Ovary (tissue), 7 donors: ENCODE measurements at regions not wholly inside any gene's neighbourhood (a gene's known extent, or its start where the extent isn't known, plus 50 kb on each side); places are given as distances from the start of the nearest gene placed in this dataset.

Experiments used
- DNase-seq, 5 donors: peaks; one replicate each; pipeline ENCODE4 v3.0.0-alpha.2; 2019 to 2020
- H3K27ac ChIP-seq, 2 donors: fragments of 200-600 bp; one replicate each; pipeline versions ENCODE4 v1.5.1 to v1.8.0; 2019 to 2022
- H3K27me3 ChIP-seq: fragments of 200-600 bp; one replicate; pipeline ENCODE4 v1.8.0; 2022
- H3K36me3 ChIP-seq: fragments of 200-600 bp; sonication (generic); one replicate; pipeline ENCODE4 v1.5.1; 2019
- H3K4me1 ChIP-seq: one replicate; pipeline ENCODE4 v1.8.1; 2013; ENCODE audit warnings: mild to moderate bottlenecking, moderate library complexity; ENCODE audit not compliant: insufficient read depth
- H3K4me3 ChIP-seq: fragments of 200-600 bp; sonication (generic); one replicate; pipeline ENCODE4 v1.5.1; 2017
- H3K9me3 ChIP-seq, 2 donors: fragments of 200-600 bp in 1 of 2; sonication (generic) in 1 of 2; one replicate each; pipeline versions ENCODE4 v1.5.1 to v1.8.1; 2013 to 2019; ENCODE audit warnings: mild to moderate bottlenecking in 1 of 2, moderate library complexity in 1 of 2
- CTCF ChIP-seq, 3 donors: fragments of 450-650 bp in 2 of 3; fragments of 200-600 bp in 1 of 3; IDR thresholded peaks; one replicate each; pipeline versions ENCODE4 v1.5.1 to v1.8.0; 2016 to 2022; ENCODE audit warnings: antibody characterized with exemption in 3 of 3, mild to moderate bottlenecking in 1 of 3
- EP300 ChIP-seq: sonication (generic); formaldehyde crosslinking; IDR thresholded peaks from one replicate; pipeline ENCODE4 v1.6.1; 2017; ENCODE audit warnings: antibody characterized with exemption
- POLR2A ChIP-seq: fragments of 450-650 bp; IDR thresholded peaks from one replicate; pipeline ENCODE4 v1.6.1; 2017; ENCODE audit warnings: antibody characterized with exemption, mild to moderate bottlenecking, moderate library complexity
- WGBS, 3 donors: extraction: QIAGEN DNeasy Blood & Tissue Kit in 1 of 3; methylation state at CpG; one replicate each; pipeline versions ENCODE4 v1.1.5 to v1.1.7; 2013 to 2017; 5-methylcytosine and 5-hydroxymethylcytosine counted together
- intact Hi-C, 4 donors: fragments of 100-400 bp; cut with DNase I; formaldehyde crosslinking; loops; one replicate each; pipeline versions ENCODE4 v1.11.0 to v1.15.1; 2022 to 2023
- donor health status: DM: no; HTN: no; CAD: no; lungs with moderate emphysema.
- donor health status: DM: no; HTN: no; CAD: no.
- donor health status: Bipolar disorder and iron deficiency.
- donor health status: DM: no; HTN: no; CAD: no.
- donor health status: DM: yes; HTN: yes; CAD: no.

- intact Hi-C loops, result no loop called here
- H3K36me3 ChIP-seq, result no peaks in the 10 kb centered on the region
- no peaks in the 10 kb centered on the region for H3K4me1 ChIP-seq
- no peaks in the 10 kb centered on the region for H3K9me3 ChIP-seq
- no peaks in the 10 kb centered on the region for H3K27me3 ChIP-seq
- H3K4me3 ChIP-seq, result no peak overlapping the region
- DNase-seq, result no peak
- TF ChIP-seq CTCF (IDR thresholded peaks at IDR 0.05), result no peak
- TF ChIP-seq EP300, result no peak
- WGBS, 3 donors, result 67 to 75% (median 72%) methylated on average over 5 of the region's 5 CpGs
- H3K27ac ChIP-seq, result no peak overlapping the region
Measured at GRCh38 chr4:54986095-54986846, 139.1 kb downstream of the KDR start.

- WGBS, 3 donors, result 67 to 78% (median 70%) methylated on average over 4 of the region's 4 CpGs
- DNase-seq, result no peak
- Histone ChIP-seq H3K27ac (no peak overlapping the region), H3K36me3 (no peaks in the 10 kb centered on the region), H3K27me3 (no peaks in the 10 kb centered on the region), H3K4me1 (no peaks in the 10 kb centered on the region), H3K4me3 (no peak overlapping the region), H3K9me3 (no peaks in the 10 kb centered on the region)
- intact Hi-C loops, result loop anchor here in 2 of 4 donors (10.0 kb wide), 2 partner anchors 578 to 588 kb away; no protein-coding TSS in a partner anchor
- TF ChIP-seq EP300 (no peak), POLR2A (no peak), CTCF (IDR thresholded peaks at IDR 0.05) (no peak)
Measured at GRCh38 chr4:54976682-54977081, 148.7 kb downstream of the KDR start.

GRCh38 chr4:54976031-54976430 lies 149.4 kb downstream of the KDR start:
- intact Hi-C loops, result loop anchor here in 2 of 4 donors (10.0 kb wide), 2 partner anchors 579 to 589 kb away; no protein-coding TSS in a partner anchor

GRCh38 chr4:54973784-54974183 lies 151.6 kb downstream of the KDR start:
- no peak overlapping the region for H3K27ac ChIP-seq
- DNase-seq, result no peak
- no peak overlapping the region for H3K4me3 ChIP-seq
- 77 to 84% (median 79%) methylated on average over 1 of the region's 1 CpG for WGBS, 3 donors
- no peaks in the 10 kb centered on the region for H3K36me3 ChIP-seq
- intact Hi-C loops, result loop anchor here in 2 of 4 donors (10.0 kb wide), 2 partner anchors 581 to 591 kb away; no protein-coding TSS in a partner anchor
- no peaks in the 10 kb centered on the region for H3K4me1 ChIP-seq
- H3K9me3 ChIP-seq, result no peaks in the 10 kb centered on the region
- H3K27me3 ChIP-seq, result no peaks in the 10 kb centered on the region
- no peak for TF ChIP-seq POLR2A

More at GRCh38 chr4:54976031-54976430, 149.4 kb downstream of the KDR start:
- Histone ChIP-seq H3K4me1 (no peaks in the 10 kb centered on the region), H3K27ac (no peak overlapping the region), H3K27me3 (no peaks in the 10 kb centered on the region), H3K9me3 (no peaks in the 10 kb centered on the region), H3K36me3 (no peaks in the 10 kb centered on the region), H3K4me3 (no peak overlapping the region)
- WGBS, 3 donors, result 80 to 92% (median 84%) methylated on average over 3 of the region's 3 CpGs
- DNase-seq, result no peak
- TF ChIP-seq CTCF (IDR thresholded peaks at IDR 0.05), result no peak
- TF ChIP-seq EP300, result no peak
- TF ChIP-seq POLR2A, result no peak

- Histone ChIP-seq H3K9me3 (no peaks in the 10 kb centered on the region), H3K36me3 (no peaks in the 10 kb centered on the region), H3K4me1 (no peaks in the 10 kb centered on the region), H3K27me3 (no peaks in the 10 kb centered on the region), H3K4me3 (no peak overlapping the region), H3K27ac (no peak overlapping the region)
- no peak for DNase-seq
- intact Hi-C loops, result loop anchor here in 2 of 4 donors (10.0 kb wide), 2 partner anchors 583 to 593 kb away; no protein-coding TSS in a partner anchor
- 5 to 9% (median 6%) methylated on average over 7 of the region's 7 CpGs for WGBS, 3 donors
- TF ChIP-seq CTCF (IDR thresholded peaks at IDR 0.05) (peak; percentile 27 to 49 (median 36)), EP300 (no peak)
Measured at GRCh38 chr4:54971474-54971950, 153.9 kb downstream of the KDR start.
